ENCODE measurements at regions not wholly inside any gene's neighbourhood (a gene's known extent, or its start where the extent isn't known, plus 50 kb on each side); places are given as distances from the start of the nearest gene placed in this dataset.
"Not testable (repeated sequence)": the region's sequence is repeated elsewhere in the genome, so short reads cannot be mapped to it uniquely, and the experiment has no call there.

GRCh38 chr5:106258591-106259125 is 1412.1 kb downstream of the EFNA5 start:
- H3K27me3 Mint-ChIP-seq (ENCODE audit: unreplicated experiment) = no peaks in the 10 kb centered on the region
- TF ChIP-seq CTCF (IDR thresholded peaks at IDR 0.05; ENCODE audit: unreplicated experiment) = no peak
- H3K4me3 Mint-ChIP-seq (ENCODE audit: low read depth, unreplicated experiment) = no peak overlapping the region
- intact Hi-C loops (cut with micrococcal nuclease; ENCODE audit: unreplicated experiment) = no loop called here
- BruUV-seq (replicated peaks) = no TSS peak
- CTCF ChIA-PET = no interaction called here
- peak; percentile 28 for DNase-seq
- no peak overlapping the region for H3K27ac Mint-ChIP-seq (ENCODE audit: unreplicated experiment)
- H3K4me1 Mint-ChIP-seq (ENCODE audit: low read depth, unreplicated experiment) = peaks cover 10% of the 10 kb centered on the region
- no peaks in the 10 kb centered on the region for H3K36me3 Mint-ChIP-seq (ENCODE audit: insufficient read depth, unreplicated experiment)
- H3K9me3 Mint-ChIP-seq (ENCODE audit: low read depth, unreplicated experiment) = peaks cover 4% of the 10 kb centered on the region

GRCh38 chr5:106254784-106255183 is 1416.0 kb downstream of the EFNA5 start:
- H3K27ac Mint-ChIP-seq (ENCODE audit: unreplicated experiment) = no peak overlapping the region
- CTCF ChIA-PET = interaction anchor here (1.0 kb wide), 1 partner anchor 9 kb away, joined by 3 read pairs; no protein-coding TSS in a partner anchor
- no peak for DNase-seq
- H3K9me3 Mint-ChIP-seq (ENCODE audit: low read depth, unreplicated experiment) = peaks cover 4% of the 10 kb centered on the region
- no peaks in the 10 kb centered on the region for H3K27me3 Mint-ChIP-seq (ENCODE audit: unreplicated experiment)
- peaks cover 10% of the 10 kb centered on the region for H3K4me1 Mint-ChIP-seq (ENCODE audit: low read depth, unreplicated experiment)
- no peak overlapping the region for H3K4me3 Mint-ChIP-seq (ENCODE audit: low read depth, unreplicated experiment)
- intact Hi-C loops (cut with micrococcal nuclease; ENCODE audit: unreplicated experiment) = no loop called here
- no peaks in the 10 kb centered on the region for H3K36me3 Mint-ChIP-seq (ENCODE audit: insufficient read depth, unreplicated experiment)
- no TSS peak for BruUV-seq (replicated peaks)
- no peak for TF ChIP-seq CTCF (IDR thresholded peaks at IDR 0.05; ENCODE audit: unreplicated experiment)

GRCh38 chr5:106246044-106246745 is 1424.5 kb downstream of the EFNA5 start:
- H3K9me3 Mint-ChIP-seq (ENCODE audit: low read depth, unreplicated experiment); H3K27me3 Mint-ChIP-seq (ENCODE audit: unreplicated experiment); CTCF ChIA-PET; H3K4me3 Mint-ChIP-seq (ENCODE audit: low read depth, unreplicated experiment); H3K27ac Mint-ChIP-seq (ENCODE audit: unreplicated experiment); H3K36me3 Mint-ChIP-seq (ENCODE audit: insufficient read depth, unreplicated experiment); H3K4me1 Mint-ChIP-seq (ENCODE audit: low read depth, unreplicated experiment); BruUV-seq (replicated peaks); DNase-seq; intact Hi-C loops (cut with micrococcal nuclease; ENCODE audit: unreplicated experiment): not testable (repeated sequence)

- Mint-ChIP-seq H3K4me3 (ENCODE audit: low read depth, unreplicated experiment) (no peak overlapping the region), H3K36me3 (ENCODE audit: insufficient read depth, unreplicated experiment) (no peaks in the 10 kb centered on the region), H3K9me3 (ENCODE audit: low read depth, unreplicated experiment) (no peaks in the 10 kb centered on the region), H3K27ac (ENCODE audit: unreplicated experiment) (no peak overlapping the region), H3K27me3 (ENCODE audit: unreplicated experiment) (no peaks in the 10 kb centered on the region), H3K4me1 (ENCODE audit: low read depth, unreplicated experiment) (no peaks in the 10 kb centered on the region)
- TF ChIP-seq CTCF (IDR thresholded peaks at IDR 0.05; ENCODE audit: unreplicated experiment) = no peak
- BruUV-seq (replicated peaks) = no TSS peak
- CTCF ChIA-PET = no interaction called here
- intact Hi-C loops (cut with micrococcal nuclease; ENCODE audit: unreplicated experiment) = no loop called here
- no peak for DNase-seq
These were observed 1429.3 kb downstream of the EFNA5 start for GRCh38 chr5:106241409-106241808.

GRCh38 chr5:106205916-106206571 is 1464.7 kb downstream of the EFNA5 start:
- TF ChIP-seq CTCF (IDR thresholded peaks at IDR 0.05; ENCODE audit: unreplicated experiment) = no peak
- Mint-ChIP-seq H3K27ac (ENCODE audit: unreplicated experiment) (no peak overlapping the region), H3K4me1 (ENCODE audit: low read depth, unreplicated experiment) (no peaks in the 10 kb centered on the region), H3K36me3 (ENCODE audit: insufficient read depth, unreplicated experiment) (no peaks in the 10 kb centered on the region), H3K9me3 (ENCODE audit: low read depth, unreplicated experiment) (peaks cover 8% of the 10 kb centered on the region), H3K27me3 (ENCODE audit: unreplicated experiment) (no peaks in the 10 kb centered on the region), H3K4me3 (ENCODE audit: low read depth, unreplicated experiment) (no peak overlapping the region)
- BruUV-seq (replicated peaks) = no TSS peak
- intact Hi-C loops (cut with micrococcal nuclease; ENCODE audit: unreplicated experiment) = no loop called here
- CTCF ChIA-PET = interaction anchor here (0.8 kb wide), 1 partner anchor 26 kb away, joined by 3 read pairs; no protein-coding TSS in a partner anchor
- no peak for DNase-seq

Measured in Calu3 (cell line).